ENCODE measurements at regions not wholly inside any gene's neighbourhood (a gene's known extent, or its start where the extent isn't known, plus 50 kb on each side); places are given as distances from the start of the nearest gene placed in this dataset.

- no peak for TF ChIP-seq CTCF (conservative IDR thresholded peaks at IDR 0.05; ENCODE audit: low read length)
- DNase-seq (ENCODE audit: low read depth), result peak; percentile 71
- H3K4me3 ChIP-seq (ENCODE audit: low read length), result no peak overlapping the region
Measured at GRCh38 chr16:60818465-60818864, 1217.8 kb downstream of the CDH8 start.

DNA sequence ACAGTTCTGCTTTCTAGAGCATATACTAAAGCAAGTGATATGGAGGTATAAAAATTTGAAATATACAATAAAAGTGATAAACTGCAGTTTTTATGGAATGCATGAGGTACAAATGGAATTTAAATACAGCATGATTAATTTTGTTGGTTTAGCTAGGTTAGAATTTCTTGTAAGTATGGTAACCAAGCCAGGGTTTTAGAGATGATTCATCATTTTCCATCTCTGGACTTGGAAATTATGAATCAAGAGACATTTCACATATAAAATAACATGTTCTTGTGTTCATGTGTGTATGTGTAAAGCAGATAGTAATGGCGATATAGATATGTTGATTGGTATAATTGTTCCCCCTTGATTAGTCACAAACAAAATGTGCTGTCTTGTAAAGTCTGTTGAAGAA lies 1219.8 kb downstream of the CDH8 start:
- DNase-seq (ENCODE audit: low read depth), result peak; percentile 23
- TF ChIP-seq CTCF (conservative IDR thresholded peaks at IDR 0.05; ENCODE audit: low read length), result no peak

DNA sequence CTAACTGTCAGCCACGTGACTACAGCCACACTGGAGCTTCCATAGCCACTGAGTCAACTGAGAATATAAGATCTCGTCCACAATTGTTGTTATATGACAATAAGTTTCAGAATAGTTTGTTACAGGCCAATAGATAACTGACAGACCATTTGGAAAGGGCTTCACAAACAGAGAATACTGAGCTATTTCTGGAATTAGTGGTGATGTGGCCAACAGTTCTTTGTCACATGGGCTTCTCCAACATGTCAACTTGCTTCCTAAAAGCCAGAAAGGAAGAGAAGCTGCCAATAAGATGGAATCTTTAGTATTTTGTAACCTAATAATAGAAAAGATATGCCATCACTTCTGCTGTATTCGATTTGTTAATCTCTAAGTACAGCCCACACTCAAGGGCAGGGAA lies 1220.4 kb downstream of the CDH8 start:
- peak; percentile 27 for DNase-seq (ENCODE audit: low read depth)
- no peak overlapping the region for H3K4me3 ChIP-seq (ENCODE audit: low read length)
- no peak for TF ChIP-seq CTCF (conservative IDR thresholded peaks at IDR 0.05; ENCODE audit: low read length)

More for the DNA sequence above, 1219.8 kb downstream of the CDH8 start:
- no peak overlapping the region for H3K4me3 ChIP-seq (ENCODE audit: low read length)

GRCh38 chr16:60815033-60815432 lies 1221.2 kb downstream of the CDH8 start:
- DNase-seq (ENCODE audit: low read depth), result no peak
- TF ChIP-seq CTCF (conservative IDR thresholded peaks at IDR 0.05; ENCODE audit: low read length), result no peak
- no peak overlapping the region for H3K4me3 ChIP-seq (ENCODE audit: low read length)

DNA sequence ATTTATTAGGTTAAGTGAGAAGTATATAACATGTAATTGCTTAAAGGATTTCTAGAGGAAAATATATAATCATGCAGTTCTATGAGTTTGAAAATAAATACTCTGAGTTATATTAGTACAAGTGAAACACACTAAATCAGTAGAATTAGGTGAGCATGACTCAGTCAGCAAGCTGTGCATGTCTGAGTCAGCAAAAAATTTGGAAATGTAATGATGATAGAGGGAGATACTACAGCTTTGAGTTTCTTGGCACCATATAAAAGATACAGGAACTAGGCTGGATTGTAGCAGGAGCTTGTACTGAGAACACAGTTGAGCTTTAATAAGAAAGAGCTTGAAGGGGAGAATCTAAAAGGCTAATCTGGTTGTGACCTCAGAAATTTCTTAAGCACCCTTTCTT lies 1224.6 kb downstream of the CDH8 start:
- H3K4me3 ChIP-seq (ENCODE audit: low read length), result no peak overlapping the region
- no peak for TF ChIP-seq CTCF (conservative IDR thresholded peaks at IDR 0.05; ENCODE audit: low read length)
- peak; percentile 20 for DNase-seq (ENCODE audit: low read depth)

- TF ChIP-seq CTCF (conservative IDR thresholded peaks at IDR 0.05; ENCODE audit: low read length), result no peak
- DNase-seq (ENCODE audit: low read depth), result peak; percentile 62
- no peak overlapping the region for H3K4me3 ChIP-seq (ENCODE audit: low read length)
Measured at GRCh38 chr16:60811051-60811608, 1225.1 kb downstream of the CDH8 start.

- peak; percentile 2 for DNase-seq (ENCODE audit: low read depth)
- H3K4me3 ChIP-seq (ENCODE audit: low read length), result no peak overlapping the region
- TF ChIP-seq CTCF (conservative IDR thresholded peaks at IDR 0.05; ENCODE audit: low read length), result no peak
Measured at GRCh38 chr16:60810250-60810649, 1226.0 kb downstream of the CDH8 start.

Data from AG10803 (cell line).